A673 (cell line): ENCODE measurements at regions not wholly inside any gene's neighbourhood (a gene's known extent, or its start where the extent isn't known, plus 50 kb on each side); places are given as distances from the start of the nearest gene placed in this dataset.

Experiments used
- EZH2 ChIP-seq: fragments of 200-600 bp; sonication (generic); IDR thresholded peaks from 2 replicates; pipeline ENCODE4 v1.6.1; 2017; ENCODE audit warnings: borderline replicate concordance, low read depth, mild to moderate bottlenecking, mixed read lengths, antibody characterized with exemption, low read length; ENCODE audit not compliant: poor library complexity, severe bottlenecking
- TF ChIP-seq, protein P1 (sequence below): fragments of 300-800, 200-600 bp; sonication (generic); conservative IDR thresholded peaks from 2 replicates; pipeline ENCODE4 v1.5.1; 2017; ENCODE audit warnings: low read depth, mild to moderate bottlenecking, antibody characterized with exemption, low read length, moderate library complexity, mixed read lengths

DNA sequence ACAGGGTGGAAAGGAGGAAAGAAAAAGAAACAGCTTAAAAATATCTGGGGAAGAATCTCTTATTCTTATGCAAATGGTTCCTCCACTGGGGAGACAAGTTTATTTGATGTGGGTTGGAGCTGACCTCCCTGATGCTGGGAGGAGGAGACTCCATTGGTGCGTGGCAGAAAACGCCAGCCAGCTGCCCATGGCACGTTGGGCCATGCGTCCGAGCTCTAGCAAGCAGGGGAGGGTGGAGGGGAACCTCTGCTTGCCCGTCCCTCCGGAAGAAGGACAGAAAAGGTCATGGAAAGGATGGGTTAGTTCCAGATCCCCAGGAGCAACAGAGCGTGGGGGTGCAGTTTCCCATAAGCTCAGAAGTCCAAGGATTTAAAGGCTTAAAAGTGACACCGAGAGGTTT is 210.4 kb downstream of the KLHL4 start:
- TF ChIP-seq, protein P1, sequence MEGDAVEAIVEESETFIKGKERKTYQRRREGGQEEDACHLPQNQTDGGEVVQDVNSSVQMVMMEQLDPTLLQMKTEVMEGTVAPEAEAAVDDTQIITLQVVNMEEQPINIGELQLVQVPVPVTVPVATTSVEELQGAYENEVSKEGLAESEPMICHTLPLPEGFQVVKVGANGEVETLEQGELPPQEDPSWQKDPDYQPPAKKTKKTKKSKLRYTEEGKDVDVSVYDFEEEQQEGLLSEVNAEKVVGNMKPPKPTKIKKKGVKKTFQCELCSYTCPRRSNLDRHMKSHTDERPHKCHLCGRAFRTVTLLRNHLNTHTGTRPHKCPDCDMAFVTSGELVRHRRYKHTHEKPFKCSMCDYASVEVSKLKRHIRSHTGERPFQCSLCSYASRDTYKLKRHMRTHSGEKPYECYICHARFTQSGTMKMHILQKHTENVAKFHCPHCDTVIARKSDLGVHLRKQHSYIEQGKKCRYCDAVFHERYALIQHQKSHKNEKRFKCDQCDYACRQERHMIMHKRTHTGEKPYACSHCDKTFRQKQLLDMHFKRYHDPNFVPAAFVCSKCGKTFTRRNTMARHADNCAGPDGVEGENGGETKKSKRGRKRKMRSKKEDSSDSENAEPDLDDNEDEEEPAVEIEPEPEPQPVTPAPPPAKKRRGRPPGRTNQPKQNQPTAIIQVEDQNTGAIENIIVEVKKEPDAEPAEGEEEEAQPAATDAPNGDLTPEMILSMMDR, result no peak
- TF ChIP-seq EZH2, result no peak
